GM12878 (cell line): ENCODE measurements at regions not wholly inside any gene's neighbourhood (a gene's known extent, or its start where the extent isn't known, plus 50 kb on each side); places are given as distances from the start of the nearest gene placed in this dataset.

Experiments
- EZH2 ChIP-seq: IDR thresholded peaks from 2 replicates; pipeline ENCODE4 v1.6.1; 2012; ENCODE audit warnings: low read depth, mild to moderate bottlenecking, control low read depth, inconsistent platforms, low read length, borderline replicate concordance; ENCODE audit not compliant: control insufficient read depth
- FOS ChIP-seq: IDR thresholded peaks from 3 replicates; pipeline ENCODE4 v1.6.1; 2011; ENCODE audit warnings: borderline replicate concordance; ENCODE audit not compliant: insufficient read length; ENCODE audit errors: extremely low read depth
- HDAC2 ChIP-seq: fragments of 200-600 bp; sonication (generic); IDR thresholded peaks from 2 replicates; pipeline ENCODE4 v1.6.1; 2017
- JUND ChIP-seq: IDR thresholded peaks from 2 replicates; pipeline ENCODE4 v1.6.1; 2012; ENCODE audit warnings: low read depth, mild to moderate bottlenecking, low read length, improper control_type of control experiment, moderate library complexity
- MAX ChIP-seq: IDR thresholded peaks from 2 replicates; pipeline ENCODE4 v1.6.1; 2012; ENCODE audit warnings: low read depth, low read length, improper control_type of control experiment
- NBN ChIP-seq: fragments of 450-650 bp; IDR thresholded peaks from 2 replicates; pipeline ENCODE4 v1.6.1; 2016
- NFIC ChIP-seq: IDR thresholded peaks from 2 replicates; pipeline ENCODE4 v1.6.1; 2012; ENCODE audit warnings: low read depth, mild to moderate bottlenecking, inconsistent platforms, low read length, moderate library complexity
- NFYB ChIP-seq: IDR thresholded peaks from 2 replicates; pipeline ENCODE4 v1.6.1; 2011; ENCODE audit warnings: low read depth, mild to moderate bottlenecking, low read length, improper control_type of control experiment, moderate library complexity; ENCODE audit not compliant: insufficient read depth
- POLR2A ChIP-seq: IDR thresholded peaks from 2 replicates; pipeline ENCODE4 v1.6.1; 2011; ENCODE audit warnings: low read depth, mild to moderate bottlenecking, low read length
- RAD51 ChIP-seq: fragments of 450-650 bp; IDR thresholded peaks from 2 replicates; pipeline ENCODE4 v1.6.1; 2016; ENCODE audit warnings: moderate library complexity, mild to moderate bottlenecking, inconsistent platforms
- RBBP5 ChIP-seq: fragments of 200-600 bp; sonication (generic); conservative IDR thresholded peaks from 2 replicates; pipeline ENCODE4 v1.6.1; 2016
- SP1 ChIP-seq: IDR thresholded peaks from one replicate; pipeline ENCODE4 v1.6.1; 2011; ENCODE audit warnings: low read depth, low read length
- TF ChIP-seq, protein P1 (sequence below), 3 experiments: IDR thresholded peaks in 2 of 3; conservative IDR thresholded peaks in 1 of 3; 2 replicates each; pipeline ENCODE4 v1.5.1; 2011; ENCODE audit warnings: low read depth in 3 of 3, low read length in 3 of 3, mild to moderate bottlenecking in 3 of 3, control low read depth in 2 of 3, moderate library complexity in 2 of 3, inconsistent platforms in 1 of 3, mixed read lengths in 1 of 3; ENCODE audit not compliant: control insufficient read depth in 2 of 3, insufficient read depth in 1 of 3; ENCODE audit errors: extremely low read depth in 1 of 3

DNA sequence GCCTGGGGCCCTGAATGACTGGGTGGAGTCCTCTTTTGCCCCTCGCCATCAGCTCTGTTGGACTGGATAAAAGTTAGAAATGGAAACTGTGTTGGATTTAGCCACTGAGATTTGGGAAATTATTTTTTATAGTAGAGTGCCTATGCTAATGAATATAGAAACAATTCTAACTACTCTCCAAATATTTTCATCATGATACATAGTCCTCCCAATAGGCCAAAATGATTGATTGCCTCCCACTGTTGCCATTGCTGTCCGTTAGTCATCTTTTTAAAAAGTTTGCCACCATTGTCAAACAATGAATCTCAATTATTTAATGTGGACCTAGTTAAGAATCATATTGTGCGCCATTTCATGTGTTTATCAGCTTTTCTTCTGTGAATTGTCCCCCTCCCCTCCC is 417.0 kb downstream of the GALR1 start:
- TF ChIP-seq POLR2A (no peak), JUND (no peak), NBN (no peak), SP1 (no peak), RAD51 (no peak), HDAC2 (no peak), RBBP5 (no peak), MAX (no peak), FOS (no peak), NFYB (no peak), NFIC (no peak), EZH2 (no peak)
- TF ChIP-seq, protein P1, sequence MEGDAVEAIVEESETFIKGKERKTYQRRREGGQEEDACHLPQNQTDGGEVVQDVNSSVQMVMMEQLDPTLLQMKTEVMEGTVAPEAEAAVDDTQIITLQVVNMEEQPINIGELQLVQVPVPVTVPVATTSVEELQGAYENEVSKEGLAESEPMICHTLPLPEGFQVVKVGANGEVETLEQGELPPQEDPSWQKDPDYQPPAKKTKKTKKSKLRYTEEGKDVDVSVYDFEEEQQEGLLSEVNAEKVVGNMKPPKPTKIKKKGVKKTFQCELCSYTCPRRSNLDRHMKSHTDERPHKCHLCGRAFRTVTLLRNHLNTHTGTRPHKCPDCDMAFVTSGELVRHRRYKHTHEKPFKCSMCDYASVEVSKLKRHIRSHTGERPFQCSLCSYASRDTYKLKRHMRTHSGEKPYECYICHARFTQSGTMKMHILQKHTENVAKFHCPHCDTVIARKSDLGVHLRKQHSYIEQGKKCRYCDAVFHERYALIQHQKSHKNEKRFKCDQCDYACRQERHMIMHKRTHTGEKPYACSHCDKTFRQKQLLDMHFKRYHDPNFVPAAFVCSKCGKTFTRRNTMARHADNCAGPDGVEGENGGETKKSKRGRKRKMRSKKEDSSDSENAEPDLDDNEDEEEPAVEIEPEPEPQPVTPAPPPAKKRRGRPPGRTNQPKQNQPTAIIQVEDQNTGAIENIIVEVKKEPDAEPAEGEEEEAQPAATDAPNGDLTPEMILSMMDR (IDR thresholded peaks at IDR 0.05 in 2 of 3, conservative IDR thresholded peaks at IDR 0.05 in 1 of 3; ENCODE audit: control insufficient read depth in 2 of 3, extremely low read depth in 1 of 3, insufficient read depth in 1 of 3, low read depth in 3 of 3, low read length in 3 of 3): no peak
